Astrocyte (in vitro differentiated cells and primary cell): ENCODE measurements at regions not wholly inside any gene's neighbourhood (a gene's known extent, or its start where the extent isn't known, plus 50 kb on each side); places are given as distances from the start of the nearest gene placed in this dataset.
"Not testable (repeated sequence)": the region's sequence is repeated elsewhere in the genome, so short reads cannot be mapped to it uniquely, and the experiment has no call there.

ENCODE experiments used
- CTCF ChIP-seq: IDR thresholded peaks from 2 replicates; pipeline ENCODE4 v1.5.1; 2011; ENCODE audit warnings: low read depth, mild to moderate bottlenecking, inconsistent platforms, low read length, moderate library complexity; ENCODE audit not compliant: insufficient read depth
- EZH2 ChIP-seq: IDR thresholded peaks from 2 replicates; pipeline ENCODE4 v1.6.1; 2012; ENCODE audit warnings: mild to moderate bottlenecking, low read length, inconsistent platforms; ENCODE audit not compliant: insufficient read depth

GRCh38 chr4:3586596-3586995 is 54.4 kb upstream of the LRPAP1 start:
- TF ChIP-seq CTCF, EZH2: not testable (repeated sequence)
